ENCODE measurements at regions not wholly inside any gene's neighbourhood (a gene's known extent, or its start where the extent isn't known, plus 50 kb on each side); places are given as distances from the start of the nearest gene placed in this dataset.

GRCh38 chr15:37483779-37484178 is 383.4 kb upstream of the MEIS2 start:
- H4K20me1 ChIP-seq (ENCODE audit: control insufficient read depth, insufficient read depth, insufficient read length) = no peaks in the 10 kb centered on the region
- peaks cover 1% of the 10 kb centered on the region; the same call in 1 of the 2 replicates for H3K27me3 Mint-ChIP-seq (ENCODE audit: low read depth)

More at GRCh38 chr15:37483779-37484178, 383.4 kb upstream of the MEIS2 start:
- Histone ChIP-seq H3K14ac (ENCODE audit: insufficient read depth, low read length) (no peak overlapping the region), H3T11ph (ENCODE audit: low read length) (no peak overlapping the region), H3K4ac (ENCODE audit: low read depth, low read length) (no peak overlapping the region), H2BK5ac (ENCODE audit: insufficient read length, low read length) (no peak overlapping the region), H3K4me2 (ENCODE audit: insufficient read depth, insufficient read length, low read length) (no peak overlapping the region), H3K79me1 (ENCODE audit: insufficient read depth, low read depth, low read length, poor library complexity, severe bottlenecking) (no peaks in the 10 kb centered on the region), H2BK15ac (ENCODE audit: low read depth, low read length) (no peak overlapping the region), H3K23me2 (ENCODE audit: insufficient read length, low read depth, low read length, poor library complexity, severe bottlenecking) (no peaks in the 10 kb centered on the region), H3K56ac (ENCODE audit: insufficient read length, low read depth, low read length) (no peak overlapping the region), H3K4me1 (ENCODE audit: insufficient read depth, low read length) (no peaks in the 10 kb centered on the region), H2AK5ac (ENCODE audit: insufficient read length, low read length) (no peak overlapping the region), H3K79me2 (ENCODE audit: insufficient read depth, low read length) (no peaks in the 10 kb centered on the region), H2BK12ac (ENCODE audit: insufficient read length, low read depth, low read length) (no peak overlapping the region), H2BK20ac (ENCODE audit: low read depth, low read length, poor library complexity, severe bottlenecking) (no peak overlapping the region), H4K8ac (replicated peaks; ENCODE audit: insufficient read length, low read depth, low read length) (no peak overlapping the region), H2AFZ (ENCODE audit: low read length) (no peak overlapping the region), H3K27ac (ENCODE audit: insufficient read length, low read depth, low read length) (no peak overlapping the region), H3K23ac (ENCODE audit: insufficient read length, low read depth, low read length) (no peak overlapping the region), H3K9ac (ENCODE audit: extremely low read depth, insufficient read length, low read length) (no peak overlapping the region), H2BK120ac (ENCODE audit: low read depth, low read length, poor library complexity, severe bottlenecking) (no peak overlapping the region), H3K27me3 (ENCODE audit: insufficient read depth, low read length) (no peaks in the 10 kb centered on the region), H4K5ac (ENCODE audit: insufficient read length, low read depth, low read length) (no peak overlapping the region), H3K9me3 (ENCODE audit: control insufficient read depth, low read depth, low read length) (no peaks in the 10 kb centered on the region), H4K91ac (ENCODE audit: insufficient read length, low read depth, low read length) (no peak overlapping the region), H3K18ac (ENCODE audit: insufficient read length, low read depth, low read length) (no peak overlapping the region)
- DNase-seq = no peak
- H3K4me3 Mint-ChIP-seq = no peak overlapping the region
- no peaks in the 10 kb centered on the region for H3K4me1 Mint-ChIP-seq
- peaks cover 17 to 20% of the 10 kb centered on the region in 2 experiments; a peak in 4 of 5 replicates for H3K9me3 Mint-ChIP-seq
- no peak for TF ChIP-seq CTCF (conservative IDR thresholded peaks at IDR 0.05)
- no CpG with 5 or more reads among the region's 6 CpGs for WGBS (ENCODE audit: extremely low coverage, insufficient read length, low lambda C conversion rate)
- peaks cover 0 to 15% (median 4%) of the 10 kb centered on the region in 3 experiments; a peak in 4 of 7 replicates for H3K36me3 Mint-ChIP-seq (ENCODE audit: insufficient read depth in 1 of 3, low read depth in 3 of 3)
- no peak overlapping the region for H3K27ac Mint-ChIP-seq
